Gastrocnemius medialis (tissue), 4 donors: ENCODE measurements at regions not wholly inside any gene's neighbourhood (a gene's known extent, or its start where the extent isn't known, plus 50 kb on each side); places are given as distances from the start of the nearest gene placed in this dataset.

ENCODE experiments used
- ATAC-seq, 2 donors: fragments of 150-250 bp; one replicate each; pipeline ENCODE4 v1.9.1; 2016
- DNase-seq, 2 donors: peaks; one replicate each; pipeline ENCODE4 v3.0.0-alpha.2; 2019
- H3K27ac ChIP-seq, 4 donors: fragments of 200-600 bp; sonication (generic); 1 replicate in 1 of 4; 2 replicates in 3 of 4; pipeline ENCODE4 v1.5.1; 2016 to 2018; ENCODE audit warnings: mild to moderate bottlenecking in 2 of 4, moderate library complexity in 1 of 4
- H3K27me3 ChIP-seq, 3 donors: fragments of 200-600 bp; sonication (generic) in 2 of 3; 1 replicate in 1 of 3; 2 replicates in 2 of 3; pipeline versions ENCODE4 v1.5.1 to v1.6.0; 2016 to 2019; ENCODE audit warnings: mild to moderate bottlenecking in 1 of 3, moderate library complexity in 1 of 3
- H3K36me3 ChIP-seq, 2 donors: fragments of 200-600 bp; sonication (generic) in 1 of 2; one replicate each; pipeline ENCODE4 v1.5.1; 2017 to 2018
- H3K4me1 ChIP-seq, 2 donors: fragments of 200-600 bp; sonication (generic) in 1 of 2; one replicate each; pipeline ENCODE4 v1.5.1; 2016 to 2017; ENCODE audit warnings: mild to moderate bottlenecking in 2 of 2
- H3K4me3 ChIP-seq, 4 donors: fragments of 200-600 bp; sonication (generic) in 3 of 4; 1 replicate in 1 of 4; 2 replicates in 3 of 4; pipeline ENCODE4 v1.5.1; 2016 to 2019; ENCODE audit warnings: mild to moderate bottlenecking in 2 of 4
- H3K9me3 ChIP-seq, 3 donors: fragments of 200-600 bp; sonication (generic) in 2 of 3; 1 replicate in 1 of 3; 2 replicates in 2 of 3; pipeline ENCODE4 v1.5.1; 2016 to 2019
- POLR2A ChIP-seq, 2 donors: fragments of 450-650 bp; IDR thresholded peaks; one replicate each; pipeline ENCODE4 v1.6.1; 2017; ENCODE audit warnings: antibody characterized with exemption in 2 of 2, mild to moderate bottlenecking in 2 of 2, moderate library complexity in 2 of 2
- in situ Hi-C, 4 donors: fragments of 200-750 bp; cut with MboI; loops; one replicate each; pipeline versions ENCODE4 v1.15.0 to v1.8.0; 2017; ENCODE audit warnings: low sequenced_read_pairs in 4 of 4
- intact Hi-C: fragments of 100-400 bp; cut with DNase I; formaldehyde crosslinking; loops from one replicate; pipeline ENCODE4 v1.15.1; 2023; ENCODE audit warnings: low total_unique reads
- TF ChIP-seq, protein P1 (sequence below), 5 experiments: fragments of 450-650 bp in 3 of 5; fragments of 200-600 bp in 2 of 5; sonication (generic) in 2 of 5; IDR thresholded peaks in 4 of 5; conservative IDR thresholded peaks in 1 of 5; 1 replicate in 4 of 5; 2 replicates in 1 of 5; pipeline ENCODE4 v1.5.1; 2016 to 2019; ENCODE audit warnings: antibody characterized with exemption in 5 of 5, mild to moderate bottlenecking in 3 of 5, moderate library complexity in 3 of 5

DNA sequence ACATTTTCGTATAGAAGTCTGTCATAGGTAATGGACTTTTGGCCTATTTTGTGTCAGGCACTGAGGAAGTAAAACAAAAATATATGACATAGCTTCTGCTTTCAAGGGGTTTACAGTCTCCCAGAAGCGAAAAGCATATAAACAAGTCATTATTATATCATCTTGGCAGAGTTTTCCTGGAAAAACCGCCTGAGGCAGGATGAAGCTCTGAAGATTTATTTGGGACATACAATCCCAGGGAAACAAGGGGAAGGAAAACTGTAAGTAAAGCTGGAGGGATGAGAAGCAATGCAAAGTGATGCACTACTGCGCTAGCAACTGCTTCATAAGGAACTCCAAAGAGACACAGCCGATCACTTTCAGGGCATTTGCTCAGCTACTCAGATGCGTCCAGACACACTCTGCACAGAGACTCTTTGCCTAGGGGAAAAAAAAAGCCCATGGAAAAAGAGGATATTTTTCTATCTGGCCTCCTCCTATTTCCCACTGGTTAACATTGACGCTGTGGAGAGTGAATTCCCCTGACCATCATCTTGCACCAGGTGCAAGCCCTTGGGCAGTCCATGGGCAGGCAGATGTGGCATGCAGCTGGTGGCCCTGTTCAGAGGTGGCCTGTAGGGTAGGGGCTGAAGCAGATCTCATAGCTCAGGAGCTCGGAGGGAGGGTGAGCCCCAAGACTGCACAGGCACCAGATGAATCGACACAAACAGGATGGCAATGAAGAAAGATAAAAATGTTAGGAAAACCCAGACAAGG is 158.1 kb downstream of the METTL4 start:
- Histone ChIP-seq H3K9me3 (no peaks in the 10 kb centered on the region), H3K27ac (no peak overlapping the region), H3K4me1 (no peaks in the 10 kb centered on the region), H3K36me3 (no peaks in the 10 kb centered on the region), H3K4me3 (no peak overlapping the region), H3K27me3 (no peaks in the 10 kb centered on the region)
- no peak for TF ChIP-seq POLR2A (IDR thresholded peaks at IDR 0.05)
- TF ChIP-seq, protein P1, sequence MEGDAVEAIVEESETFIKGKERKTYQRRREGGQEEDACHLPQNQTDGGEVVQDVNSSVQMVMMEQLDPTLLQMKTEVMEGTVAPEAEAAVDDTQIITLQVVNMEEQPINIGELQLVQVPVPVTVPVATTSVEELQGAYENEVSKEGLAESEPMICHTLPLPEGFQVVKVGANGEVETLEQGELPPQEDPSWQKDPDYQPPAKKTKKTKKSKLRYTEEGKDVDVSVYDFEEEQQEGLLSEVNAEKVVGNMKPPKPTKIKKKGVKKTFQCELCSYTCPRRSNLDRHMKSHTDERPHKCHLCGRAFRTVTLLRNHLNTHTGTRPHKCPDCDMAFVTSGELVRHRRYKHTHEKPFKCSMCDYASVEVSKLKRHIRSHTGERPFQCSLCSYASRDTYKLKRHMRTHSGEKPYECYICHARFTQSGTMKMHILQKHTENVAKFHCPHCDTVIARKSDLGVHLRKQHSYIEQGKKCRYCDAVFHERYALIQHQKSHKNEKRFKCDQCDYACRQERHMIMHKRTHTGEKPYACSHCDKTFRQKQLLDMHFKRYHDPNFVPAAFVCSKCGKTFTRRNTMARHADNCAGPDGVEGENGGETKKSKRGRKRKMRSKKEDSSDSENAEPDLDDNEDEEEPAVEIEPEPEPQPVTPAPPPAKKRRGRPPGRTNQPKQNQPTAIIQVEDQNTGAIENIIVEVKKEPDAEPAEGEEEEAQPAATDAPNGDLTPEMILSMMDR (IDR thresholded peaks at IDR 0.05 in 4 of 5, conservative IDR thresholded peaks at IDR 0.05 in 1 of 5) = no peak
- intact Hi-C loops (no loop called here), in situ Hi-C loops (no loop called here)
- ATAC-seq (no peak), DNase-seq (no peak)

DNA sequence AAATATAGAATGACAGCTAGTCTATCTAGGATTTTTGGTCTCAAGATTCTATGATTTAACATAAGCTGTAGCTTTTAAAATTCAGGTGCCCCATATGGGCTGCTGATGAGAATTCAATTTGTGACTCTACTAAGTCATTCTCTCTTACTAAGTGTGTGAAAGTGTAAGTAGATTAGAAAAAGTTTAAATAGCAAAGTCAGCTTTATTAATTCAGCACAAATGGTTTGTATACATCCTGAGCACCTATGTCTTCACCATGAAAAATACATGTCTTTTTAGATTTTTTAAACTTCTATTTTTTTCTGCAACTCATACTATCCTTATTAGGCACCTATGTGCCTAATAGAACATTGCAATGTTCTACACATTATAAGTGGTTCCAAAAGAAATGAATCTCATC is 157.1 kb downstream of the METTL4 start:
- H3K27me3 ChIP-seq = no peaks in the 10 kb centered on the region
- H3K36me3 ChIP-seq = no peaks in the 10 kb centered on the region
- ATAC-seq (no peak), DNase-seq (no peak)
- no peaks in the 10 kb centered on the region for H3K4me1 ChIP-seq
- in situ Hi-C loops (no loop called here), intact Hi-C loops (no loop called here)
- H3K9me3 ChIP-seq = no peaks in the 10 kb centered on the region
- TF ChIP-seq, protein P1 (IDR thresholded peaks at IDR 0.05 in 4 of 5, conservative IDR thresholded peaks at IDR 0.05 in 1 of 5) = no peak
- no peak for TF ChIP-seq POLR2A (IDR thresholded peaks at IDR 0.05)
- H3K27ac ChIP-seq = no peak overlapping the region
- no peak overlapping the region for H3K4me3 ChIP-seq

DNA sequence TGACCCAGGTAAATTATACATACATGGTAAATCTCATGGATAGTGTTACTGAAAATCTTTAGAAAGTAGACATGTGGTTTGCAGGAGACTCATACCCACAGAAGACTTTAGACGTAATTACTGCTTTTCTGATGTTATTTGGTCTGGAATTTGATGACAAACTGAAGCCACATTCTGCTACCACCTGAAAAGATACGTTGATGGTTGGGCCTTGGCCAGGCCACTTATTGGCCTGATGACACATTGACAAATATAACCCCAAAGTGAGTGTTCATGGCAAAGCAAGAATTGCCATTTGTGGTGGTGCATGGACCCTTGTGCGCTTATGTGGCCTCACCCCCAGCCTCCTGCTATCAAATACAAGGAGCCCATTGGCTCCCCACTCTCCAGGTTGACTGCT is 155.6 kb downstream of the METTL4 start:
- Histone ChIP-seq H3K9me3 (no peaks in the 10 kb centered on the region), H3K4me1 (no peaks in the 10 kb centered on the region), H3K36me3 (no peaks in the 10 kb centered on the region), H3K27ac (no peak overlapping the region), H3K27me3 (no peaks in the 10 kb centered on the region), H3K4me3 (no peak overlapping the region)
- TF ChIP-seq, protein P1 (IDR thresholded peaks at IDR 0.05 in 4 of 5, conservative IDR thresholded peaks at IDR 0.05 in 1 of 5) = no peak
- TF ChIP-seq POLR2A (IDR thresholded peaks at IDR 0.05) = no peak
- no peak for DNase-seq
- intact Hi-C loops (no loop called here), in situ Hi-C loops (no loop called here)
- ATAC-seq = no peak

DNA sequence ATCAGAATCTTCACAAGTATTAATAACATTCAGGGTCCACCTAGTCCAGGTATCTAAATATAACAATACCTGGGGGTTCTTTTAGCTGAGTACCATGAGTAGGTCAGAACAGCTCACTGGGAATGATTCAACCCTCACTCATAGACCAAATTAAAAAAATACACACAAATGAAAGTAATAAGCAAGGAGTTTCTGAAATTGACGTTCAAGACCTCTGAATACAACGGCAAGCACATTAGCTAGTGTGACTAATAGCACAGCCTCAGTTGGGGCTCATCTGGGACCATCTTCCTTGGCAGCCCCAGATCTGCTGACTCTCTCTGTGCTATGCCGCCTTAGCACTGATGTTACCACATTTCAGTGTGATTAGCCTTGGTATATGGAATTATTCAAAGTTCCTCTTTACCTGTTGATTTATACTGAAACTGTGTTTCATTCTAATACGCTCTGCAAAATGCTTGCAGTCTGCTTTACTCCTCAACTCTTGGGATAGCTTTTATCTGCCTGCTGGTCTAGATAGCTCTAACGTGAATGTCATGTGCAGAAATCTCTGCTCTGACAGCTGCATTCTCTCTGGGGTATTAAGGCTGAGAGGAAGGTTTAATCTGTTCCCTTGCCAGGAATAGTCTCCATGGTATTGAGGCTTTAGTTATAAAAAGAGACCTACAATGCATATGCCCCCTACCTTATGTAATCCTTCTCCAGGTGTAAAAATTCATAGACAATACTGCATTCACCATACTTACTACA is 153.3 kb downstream of the METTL4 start:
- no peaks in the 10 kb centered on the region for H3K4me1 ChIP-seq
- no peak overlapping the region for H3K4me3 ChIP-seq
- no peak for DNase-seq
- intact Hi-C loops (no loop called here), in situ Hi-C loops (no loop called here)
- no peaks in the 10 kb centered on the region for H3K9me3 ChIP-seq
- H3K27me3 ChIP-seq = no peaks in the 10 kb centered on the region
- no peak for ATAC-seq
- TF ChIP-seq POLR2A (IDR thresholded peaks at IDR 0.05) = no peak
- TF ChIP-seq, protein P1 (IDR thresholded peaks at IDR 0.05 in 4 of 5, conservative IDR thresholded peaks at IDR 0.05 in 1 of 5) = no peak
- no peaks in the 10 kb centered on the region for H3K36me3 ChIP-seq
- no peak overlapping the region for H3K27ac ChIP-seq
